Head of caudate nucleus (tissue), 42 donors: ENCODE measurements at regions not wholly inside any gene's neighbourhood (a gene's known extent, or its start where the extent isn't known, plus 50 kb on each side); places are given as distances from the start of the nearest gene placed in this dataset.

Source experiments
- DNase-seq, 42 donors: peaks; one replicate each; pipeline versions ENCODE4 v3.0.0 to v3.0.0-alpha.2; 2020 to 2021; ENCODE audit warnings: mixed read lengths in 7 of 42
- intact Hi-C: fragments of 100-400 bp; cut with DNase I; formaldehyde crosslinking; loops from one replicate; pipeline ENCODE4 v1.15.0; 2022

- intact Hi-C loops = no loop called here
- no peak for DNase-seq
These were observed 96.9 kb upstream of the BHLHE23 start for GRCh38 chr20:63103402-63104311.

DNA sequence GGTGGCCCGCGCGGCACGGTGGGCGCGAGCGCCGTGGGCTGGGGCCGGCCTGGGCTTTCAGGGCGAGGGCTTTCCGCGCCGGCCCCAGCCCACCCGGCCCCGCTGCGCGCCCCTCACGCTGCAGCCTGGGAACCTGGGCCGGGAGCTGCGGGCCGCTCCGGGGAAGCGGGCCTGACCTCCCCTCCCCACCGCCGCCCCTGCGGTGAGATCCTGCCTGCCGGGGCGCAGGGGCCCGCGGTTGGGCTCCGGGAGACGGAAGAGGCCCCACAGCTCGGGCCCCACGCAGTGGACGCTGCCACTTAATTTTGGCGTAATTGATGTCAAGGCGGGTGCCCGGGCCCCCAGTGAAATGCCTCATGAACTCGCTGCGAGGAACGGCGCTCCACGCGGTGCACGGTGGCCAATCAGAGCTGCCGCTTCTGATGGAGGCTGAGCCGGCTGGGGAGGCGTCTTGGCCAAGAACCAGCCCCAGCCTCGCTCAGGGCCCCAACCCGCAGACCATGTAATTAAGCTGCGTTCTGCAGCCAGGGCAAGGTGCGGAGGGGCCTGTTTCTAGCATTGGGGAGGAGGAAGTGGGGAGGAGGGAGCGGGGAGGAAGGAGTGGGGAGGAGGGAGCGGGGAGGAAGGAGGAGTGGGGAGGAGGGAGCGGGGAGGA is 96.1 kb upstream of the BHLHE23 start:
- DNase-seq = peak; percentile 49 to 88 (median 72)
- intact Hi-C loops = no loop called here

DNA sequence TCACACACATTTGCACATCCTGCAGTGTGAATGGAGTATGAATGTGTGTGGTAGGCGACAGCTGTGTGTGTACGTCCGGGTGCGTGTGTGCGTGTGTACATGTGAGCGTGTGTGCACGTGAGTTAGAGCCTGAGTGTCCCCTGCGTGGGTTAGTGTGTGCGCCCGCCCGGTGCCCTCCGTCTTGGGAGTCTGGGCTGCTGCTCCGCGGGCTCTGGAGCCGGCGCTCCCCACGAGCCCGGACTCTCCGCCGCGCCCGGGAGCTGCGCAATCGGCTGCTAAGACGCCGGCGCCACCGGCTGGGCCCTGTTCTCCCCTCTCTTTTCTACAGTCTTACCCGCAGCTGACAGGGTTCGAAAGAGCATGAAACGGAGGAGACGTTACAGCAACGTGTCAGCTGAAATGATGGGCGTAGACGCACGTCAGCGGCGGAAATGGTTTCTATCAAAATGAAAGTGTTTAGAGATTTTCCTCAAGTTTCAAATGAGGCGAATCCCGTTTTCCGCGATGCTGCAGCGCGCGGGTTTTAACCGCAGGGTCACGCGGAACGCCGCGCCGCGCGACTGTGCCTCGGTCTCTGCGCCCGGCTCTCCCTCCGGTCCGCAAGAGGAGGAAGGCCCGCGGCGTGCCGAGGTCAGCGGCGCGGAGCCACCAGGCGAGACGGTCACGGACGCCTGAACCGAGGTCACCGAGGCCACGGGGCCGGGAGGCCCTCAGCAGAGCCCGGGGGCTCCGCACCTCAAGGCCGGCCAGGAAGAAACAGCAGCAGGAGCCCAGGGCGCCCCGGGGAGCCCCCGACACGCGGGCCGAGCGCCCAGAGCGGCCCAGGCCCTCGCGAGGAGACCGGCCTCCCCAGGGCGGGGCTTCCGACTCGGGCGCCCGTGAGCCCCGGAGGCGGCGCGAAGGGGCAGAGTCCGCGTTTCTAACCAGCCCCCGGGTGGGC is 95.3 kb upstream of the BHLHE23 start:
- peak in 41 of 42 donors; percentile 10 to 74 (median 50) for DNase-seq

DNA sequence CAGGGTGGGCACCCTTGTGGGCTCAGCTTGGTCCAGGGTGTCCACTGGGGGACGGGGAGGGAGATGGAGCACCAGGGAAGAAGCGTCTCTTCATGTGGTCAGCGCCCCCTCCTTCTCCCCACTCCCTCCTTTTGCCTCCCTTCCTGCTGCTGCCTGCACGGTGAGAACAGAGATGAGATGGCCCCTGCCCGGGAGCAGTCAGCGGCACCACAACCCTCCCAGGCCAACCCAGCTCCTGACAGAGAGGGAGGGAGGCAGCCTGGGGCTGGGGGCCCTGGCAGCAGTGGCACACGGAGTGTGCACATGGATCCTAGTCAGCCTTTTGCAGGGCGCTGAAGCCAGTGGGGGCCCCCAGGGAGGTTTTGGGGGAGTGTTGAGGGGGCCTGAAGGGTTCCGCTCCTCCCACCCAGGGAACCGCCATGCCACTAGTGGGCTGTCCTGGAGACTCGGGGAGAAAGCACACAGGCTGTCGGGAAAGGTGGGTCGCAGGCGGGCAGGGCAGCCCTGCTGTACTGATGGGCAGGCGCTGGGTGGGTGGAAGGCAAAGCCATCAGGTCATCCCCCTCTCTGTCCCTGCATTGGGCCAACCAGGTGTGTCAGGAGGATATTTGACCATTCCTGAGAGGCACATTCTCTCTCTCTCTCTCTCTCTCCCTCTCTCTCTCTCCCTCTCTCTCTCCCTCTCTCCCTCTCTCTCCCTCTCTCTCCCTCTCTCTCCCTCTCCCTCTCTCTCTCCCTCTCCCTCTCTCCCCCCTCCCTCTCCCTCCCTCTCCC is 94.3 kb upstream of the BHLHE23 start:
- peak in 4 of 42 donors; percentile 1 to 19 (median 4) for DNase-seq
- intact Hi-C loops = no loop called here

More for the DNA sequence above, 95.3 kb upstream of the BHLHE23 start:
- intact Hi-C loops = no loop called here

GRCh38 chr20:63100174-63100925 is 93.6 kb upstream of the BHLHE23 start:
- DNase-seq = peak in 6 of 42 donors; percentile 1 to 30 (median 9)
- intact Hi-C loops = no loop called here

DNA sequence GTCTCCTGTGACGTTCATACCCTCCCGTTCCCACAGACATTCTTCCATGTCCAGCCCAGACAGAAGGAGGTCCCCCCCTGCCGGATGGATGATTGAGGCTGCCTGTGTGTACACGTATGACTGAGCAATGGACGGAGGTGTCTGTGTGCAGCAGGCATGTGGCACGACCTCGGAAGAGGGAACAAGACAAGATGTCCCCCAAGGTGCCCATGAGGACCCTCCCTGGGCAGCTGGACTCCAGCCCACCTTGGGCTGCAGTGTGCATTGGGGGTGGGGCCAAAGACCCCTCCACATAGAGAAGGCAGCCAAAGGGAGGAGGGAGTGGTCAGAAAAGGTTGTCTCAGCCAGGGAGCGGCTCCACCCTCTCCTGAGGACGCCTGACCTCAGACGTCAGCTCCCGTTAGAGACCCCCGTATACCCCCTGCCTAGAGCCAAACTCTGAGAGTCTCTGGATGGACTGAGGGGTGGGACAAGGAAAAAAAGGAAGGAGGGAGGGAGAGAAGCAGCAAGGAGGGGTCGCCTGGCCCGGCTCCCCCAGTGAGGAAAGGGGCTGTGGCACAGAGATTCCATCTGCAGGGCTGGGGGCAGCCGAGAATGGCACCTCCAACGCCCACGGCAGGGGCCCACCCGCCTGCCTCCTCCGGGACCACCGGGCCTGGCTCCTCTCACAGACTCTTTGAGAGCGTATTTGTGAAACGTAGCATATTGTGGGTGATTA is 92.9 kb upstream of the BHLHE23 start:
- intact Hi-C loops = no loop called here
- DNase-seq = peak in 8 of 42 donors; percentile 0 to 28 (median 18)

GRCh38 chr20:63098195-63098810 is 91.5 kb upstream of the BHLHE23 start:
- intact Hi-C loops = no loop called here
- peak in 8 of 42 donors; percentile 0 to 13 (median 2) for DNase-seq

DNA sequence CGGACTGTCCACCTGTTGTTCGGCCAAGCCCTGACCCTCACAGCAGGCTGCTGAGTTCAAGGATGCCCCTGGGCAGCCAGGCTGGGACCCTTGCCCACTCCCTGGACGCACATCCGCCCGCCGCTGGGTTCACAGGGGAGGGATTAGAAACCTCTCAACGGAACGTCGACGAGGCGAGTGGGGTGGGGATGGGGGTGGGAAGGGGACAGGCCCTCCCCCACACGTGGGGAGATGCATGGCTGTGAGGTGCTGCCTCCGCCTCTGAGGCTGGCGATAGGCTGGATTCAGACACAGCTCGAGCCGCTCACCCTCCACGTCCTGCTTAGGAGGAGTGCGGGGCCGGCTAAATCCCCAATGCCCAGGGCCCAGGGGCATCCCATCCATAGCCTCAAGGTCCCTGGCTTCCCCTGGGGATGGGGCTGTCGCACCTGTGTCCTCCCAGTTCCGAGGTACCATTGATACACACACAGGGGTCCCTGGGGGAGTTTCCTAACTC is 90.6 kb upstream of the BHLHE23 start:
- intact Hi-C loops = no loop called here
- DNase-seq = peak in 11 of 42 donors; percentile 2 to 32 (median 10)

- intact Hi-C loops = no loop called here
- peak in 12 of 42 donors; percentile 3 to 34 (median 8) for DNase-seq
These were observed 90.0 kb upstream of the BHLHE23 start for GRCh38 chr20:63096681-63097335.

DNA sequence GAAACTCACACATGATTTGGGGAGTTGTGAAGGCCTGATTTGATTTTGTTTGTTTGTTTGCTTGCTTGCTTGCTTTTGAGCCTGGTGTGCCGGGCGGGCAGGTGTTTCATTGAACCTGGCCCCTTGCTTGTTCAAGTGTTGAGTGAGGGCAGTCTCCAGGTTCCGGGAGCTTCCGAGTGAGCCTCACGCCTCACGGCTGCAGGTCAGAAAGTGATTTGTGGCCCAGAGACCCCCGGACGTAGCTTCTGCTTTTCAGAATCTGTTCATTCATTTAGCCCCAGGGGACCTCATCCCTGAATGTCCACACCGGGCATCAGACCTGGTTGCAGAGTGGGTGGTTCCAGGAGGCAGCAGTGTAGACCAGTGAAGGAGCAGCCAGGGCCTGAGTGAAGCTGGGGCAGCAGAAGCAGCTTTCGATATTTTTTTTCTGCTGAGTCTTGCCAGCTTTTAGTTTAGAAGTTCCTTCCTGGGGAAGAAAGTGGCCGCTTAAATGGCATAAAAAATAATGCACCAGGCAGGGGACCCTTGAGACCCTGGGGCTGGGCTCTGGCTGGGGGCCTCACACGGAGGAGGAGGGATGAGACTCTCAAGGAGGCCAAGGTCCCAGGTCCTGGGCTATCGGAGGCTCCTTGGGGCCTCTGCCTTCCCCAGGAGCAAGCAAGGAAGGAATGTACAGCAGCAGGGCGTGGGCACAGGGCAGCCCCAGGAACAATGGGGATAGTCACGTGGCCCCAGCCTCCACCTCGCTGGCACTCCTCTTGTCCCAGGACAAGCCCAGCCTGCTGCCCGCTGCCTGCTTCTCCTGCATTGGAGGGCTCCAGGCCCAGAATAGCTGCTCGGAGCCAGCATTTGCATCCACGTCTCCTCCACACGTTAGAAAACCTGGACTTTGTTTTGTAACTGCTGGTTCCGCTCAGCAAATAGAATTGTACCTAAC is 89.2 kb upstream of the BHLHE23 start:
- DNase-seq = peak in 14 of 42 donors; percentile 0 to 35 (median 11)

GRCh38 chr20:63094767-63095499 is 88.2 kb upstream of the BHLHE23 start:
- intact Hi-C loops = no loop called here
- peak in 12 of 42 donors; percentile 1 to 38 (median 10) for DNase-seq

More for the DNA sequence above, 89.2 kb upstream of the BHLHE23 start:
- intact Hi-C loops = no loop called here

DNA sequence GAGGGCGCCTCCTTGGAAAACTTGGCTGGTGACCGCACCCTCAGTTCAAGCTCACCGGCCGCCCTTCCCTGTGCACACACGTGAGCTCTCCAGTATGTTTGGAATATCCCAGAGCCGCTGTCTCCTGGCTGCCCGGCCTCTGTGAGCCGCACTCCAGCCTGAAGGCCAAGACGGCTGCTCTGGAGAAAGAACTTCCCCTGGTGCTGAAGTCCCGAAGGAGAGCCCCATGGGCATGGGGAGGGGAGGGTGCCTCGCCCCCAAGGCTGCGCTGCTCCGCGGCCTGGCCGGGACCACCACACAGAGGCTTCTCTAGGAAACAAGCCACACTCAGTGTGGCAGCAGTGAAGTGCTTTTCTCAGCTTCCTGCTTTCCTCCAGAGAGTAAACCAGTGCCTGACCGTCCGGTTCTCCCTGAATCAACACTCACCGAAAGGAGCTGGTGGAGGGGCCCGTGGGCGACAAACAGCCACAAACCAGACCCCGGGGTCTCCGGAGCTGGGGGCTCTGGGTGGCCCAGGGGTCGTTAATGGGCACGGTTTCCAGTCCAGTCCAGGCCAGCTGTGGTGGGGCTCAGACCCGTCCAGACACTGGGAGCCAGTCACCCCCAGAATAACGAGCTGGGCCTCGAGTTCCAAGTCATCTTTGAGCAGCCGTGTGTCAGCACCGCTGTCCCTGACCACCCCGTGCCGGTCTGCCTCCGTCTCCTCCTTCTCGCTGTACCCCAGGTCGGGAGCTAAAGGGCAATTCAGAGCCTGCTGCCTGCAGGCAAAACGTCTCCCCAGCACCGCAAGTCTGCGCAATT is 87.4 kb upstream of the BHLHE23 start:
- intact Hi-C loops = no loop called here
- DNase-seq = peak in 13 of 42 donors; percentile 1 to 36 (median 7)

DNA sequence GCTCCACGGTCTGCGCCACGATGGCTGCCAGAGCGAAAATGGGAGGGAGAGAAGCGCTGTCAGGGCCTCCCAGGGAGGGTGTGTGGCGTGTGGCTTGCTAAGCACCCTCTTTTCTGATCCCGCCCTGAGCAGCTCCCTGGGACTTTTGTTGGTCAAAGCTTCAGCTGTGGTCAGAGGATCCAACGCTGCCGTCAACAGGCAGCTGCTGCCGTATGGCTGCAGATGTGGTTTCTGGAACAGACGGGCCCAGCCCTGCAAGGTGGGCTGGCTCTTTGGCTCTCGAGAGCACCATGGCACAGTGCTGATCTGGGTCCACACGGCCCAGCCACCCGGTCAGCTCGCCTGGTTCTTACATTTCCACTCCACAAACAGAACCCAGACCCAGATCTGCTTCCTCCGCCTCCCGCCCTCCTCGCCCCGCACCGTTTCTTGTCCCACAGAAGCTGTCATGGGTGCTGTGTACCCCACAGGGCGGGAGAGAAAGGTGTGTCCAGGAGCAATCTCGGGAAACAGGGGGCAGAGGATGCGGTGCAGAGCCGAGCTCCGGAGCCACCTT is 86.0 kb upstream of the BHLHE23 start:
- intact Hi-C loops = no loop called here
- peak in 12 of 42 donors; percentile 1 to 29 (median 7) for DNase-seq
